HEK293 (cell line): ENCODE measurements at regions not wholly inside any gene's neighbourhood (a gene's known extent, or its start where the extent isn't known, plus 50 kb on each side); places are given as distances from the start of the nearest gene placed in this dataset.

Experiments used
- CTCF ChIA-PET: fragments of 350-600 bp; formaldehyde crosslinking; extraction: SDS; loops from one replicate; lab custom pipeline; 2021; ENCODE audit warnings: antibody characterized with exemption; lab: Yijun Ruan, JAX
- POLR2A ChIA-PET: fragments of 300-600 bp; formaldehyde crosslinking; extraction: SDS; loops from one replicate; lab custom pipeline; 2020; ENCODE audit warnings: antibody characterized with exemption, inconsistent platforms; lab: Yijun Ruan, JAX
- H3K27ac ChIP-seq: fragments of 200-500 bp; sonication (Bioruptor generic); 2 replicates; pipeline ENCODE4 v1.5.1; 2014; ENCODE audit warnings: low read depth, low read length, control low read depth, inconsistent platforms; ENCODE audit errors: extremely low read depth
- H3K36me3 ChIP-seq, 2 experiments: fragments of 200-500 bp in 1 of 2; sonication (Bioruptor generic) in 1 of 2; 1 replicate in 1 of 2; 2 replicates in 1 of 2; pipeline ENCODE4 v1.5.1; 2014 to 2017; ENCODE audit warnings: inconsistent platforms in 2 of 2, low read length in 2 of 2; ENCODE audit not compliant: control insufficient read depth in 2 of 2, insufficient read depth in 1 of 2
- H3K4me1 ChIP-seq: fragments of 200-500 bp; sonication (Bioruptor generic); 2 replicates; pipeline ENCODE4 v1.5.1; 2014; ENCODE audit warnings: mild to moderate bottlenecking, low read length, inconsistent platforms; ENCODE audit not compliant: control insufficient read depth, insufficient read depth
- H3K4me3 ChIP-seq: 2 replicates; pipeline ENCODE4 v1.5.1; 2011; ENCODE audit warnings: low read depth, mild to moderate bottlenecking, control low read depth, low read length, moderate library complexity
- H3K9me3 ChIP-seq: fragments of 200-500 bp; sonication (Bioruptor generic); 2 replicates; pipeline ENCODE4 v1.5.1; 2014; ENCODE audit warnings: low read depth, low read length, inconsistent platforms; ENCODE audit not compliant: control insufficient read depth, insufficient read depth
- FEZF1 ChIP-seq: fragments of 450-650 bp; formaldehyde crosslinking; IDR thresholded peaks from 2 replicates; pipeline ENCODE4 v1.5.1; 2016; ENCODE audit warnings: missing biosample characterization, missing genetic modification characterization
- KLF1 ChIP-seq: fragments of 450-650 bp; formaldehyde crosslinking; IDR thresholded peaks from 2 replicates; pipeline ENCODE4 v1.5.1; 2016; ENCODE audit warnings: missing biosample characterization, missing genetic modification characterization
- KLF7 ChIP-seq: fragments of 450-650 bp; formaldehyde crosslinking; IDR thresholded peaks from 2 replicates; pipeline ENCODE4 v1.5.1; 2016; ENCODE audit warnings: missing biosample characterization, missing genetic modification characterization, borderline replicate concordance
- ZBTB17 ChIP-seq: fragments of 450-650 bp; formaldehyde crosslinking; IDR thresholded peaks from 2 replicates; pipeline ENCODE4 v1.5.1; 2016; ENCODE audit warnings: missing biosample characterization, missing genetic modification characterization
- ZFP3 ChIP-seq: fragments of 450-650 bp; formaldehyde crosslinking; IDR thresholded peaks from 2 replicates; pipeline ENCODE4 v1.5.1; 2016; ENCODE audit warnings: low read depth, missing biosample characterization, missing genetic modification characterization
- ZNF10 ChIP-seq: fragments of 450-650 bp; formaldehyde crosslinking; IDR thresholded peaks from 2 replicates; pipeline ENCODE4 v1.5.1; 2017; ENCODE audit warnings: missing biosample characterization, missing genetic modification characterization
- ZNF202 ChIP-seq: fragments of 450-650 bp; formaldehyde crosslinking; IDR thresholded peaks from 2 replicates; pipeline ENCODE4 v1.5.1; 2016; ENCODE audit warnings: missing biosample characterization, missing genetic modification characterization, borderline replicate concordance
- ZNF239 ChIP-seq: fragments of 450-650 bp; formaldehyde crosslinking; IDR thresholded peaks from 2 replicates; pipeline ENCODE4 v1.5.1; 2016; ENCODE audit warnings: missing biosample characterization, missing genetic modification characterization
- ZNF394 ChIP-seq: fragments of 450-650 bp; formaldehyde crosslinking; IDR thresholded peaks from 2 replicates; pipeline ENCODE4 v1.5.1; 2016; ENCODE audit warnings: missing biosample characterization, missing genetic modification characterization, mild to moderate bottlenecking, moderate library complexity, borderline replicate concordance
- ZNF416 ChIP-seq: fragments of 450-650 bp; formaldehyde crosslinking; IDR thresholded peaks from 2 replicates; pipeline ENCODE4 v1.5.1; 2016; ENCODE audit warnings: missing biosample characterization, missing genetic modification characterization
- ZNF544 ChIP-seq: fragments of 450-650 bp; formaldehyde crosslinking; IDR thresholded peaks from 2 replicates; pipeline ENCODE4 v1.5.0; 2017; ENCODE audit warnings: missing biosample characterization, missing genetic modification characterization
- ZNF843 ChIP-seq: fragments of 450-650 bp; formaldehyde crosslinking; IDR thresholded peaks from 2 replicates; pipeline ENCODE4 v1.5.1; 2016; ENCODE audit warnings: missing biosample characterization, missing genetic modification characterization
- ZXDB ChIP-seq: fragments of 450-650 bp; formaldehyde crosslinking; IDR thresholded peaks from 2 replicates; pipeline ENCODE4 v1.5.1; 2016; ENCODE audit warnings: missing biosample characterization, missing genetic modification characterization
- TF ChIP-seq, protein P1 (sequence below): fragments of 450-650 bp; formaldehyde crosslinking; IDR thresholded peaks from 2 replicates; pipeline ENCODE4 v1.5.1; 2016; ENCODE audit warnings: missing biosample characterization, missing genetic modification characterization, borderline replicate concordance
- TF ChIP-seq, protein P2 (sequence below): fragments of 450-650 bp; formaldehyde crosslinking; IDR thresholded peaks from 2 replicates; pipeline ENCODE4 v1.5.1; 2017; ENCODE audit warnings: missing biosample characterization, missing genetic modification characterization
- TF ChIP-seq, protein P3 (sequence below): fragments of 450-650 bp; formaldehyde crosslinking; IDR thresholded peaks from 2 replicates; pipeline ENCODE4 v1.5.1; 2016; ENCODE audit warnings: missing biosample characterization, missing genetic modification characterization

DNA sequence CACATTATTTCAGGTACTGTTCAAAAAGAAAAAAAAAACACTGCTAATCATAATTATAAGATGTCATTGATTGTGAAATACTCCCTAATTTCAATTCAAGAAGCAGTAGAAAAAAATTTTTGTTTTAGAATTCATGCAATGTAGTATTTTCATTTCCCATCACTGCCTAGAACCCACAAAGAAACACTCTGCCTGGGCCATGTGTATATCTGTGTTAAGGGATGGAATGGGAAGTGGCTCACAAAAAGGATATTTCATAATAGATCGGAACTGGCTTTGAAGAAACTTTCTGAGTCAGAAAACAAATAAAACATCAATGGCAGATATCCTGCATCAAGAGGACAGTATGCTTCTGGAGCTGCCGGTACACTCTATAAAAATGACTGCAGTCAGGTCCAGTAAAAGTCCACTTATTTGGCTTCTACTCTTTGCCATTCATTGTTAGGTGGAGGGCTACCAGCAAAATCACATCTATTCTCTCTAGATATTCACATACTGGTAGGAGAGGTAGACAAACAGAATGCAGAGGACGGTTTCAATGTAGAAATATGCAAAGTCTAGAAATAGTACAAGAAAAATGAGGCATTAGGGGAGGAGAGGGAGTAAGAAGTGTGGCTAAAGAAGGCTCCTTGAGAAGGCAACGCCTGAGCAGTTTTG lies 135.0 kb upstream of the TNFAIP3 start (continued):
- TF ChIP-seq ZBTB17 (tag by site-specific recombination) = no peak

DNA sequence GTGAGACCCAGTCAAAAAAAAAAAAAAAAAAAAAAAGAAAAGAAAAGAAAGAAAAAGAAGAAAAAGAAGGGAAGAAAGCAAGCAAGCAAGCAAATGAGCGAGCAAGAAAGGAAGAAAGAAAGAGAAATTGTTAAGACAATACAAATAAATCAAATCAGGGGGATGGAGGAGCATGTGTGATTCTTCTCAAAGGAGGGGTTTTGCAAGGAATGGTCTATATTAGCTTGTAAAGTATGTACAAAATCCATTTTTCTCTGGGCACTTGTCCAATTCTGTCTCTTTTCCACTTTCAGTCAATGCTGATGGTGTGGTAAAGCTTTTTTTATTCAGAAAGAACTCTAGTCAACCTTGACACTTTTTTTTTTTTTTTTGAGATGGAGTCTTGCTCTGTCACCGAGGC lies 133.7 kb upstream of the TNFAIP3 start:
- no peaks in the 10 kb centered on the region for H3K9me3 ChIP-seq
- H3K4me1 ChIP-seq = no peaks in the 10 kb centered on the region
- no peak overlapping the region for H3K4me3 ChIP-seq
- TF ChIP-seq ZNF544 = no peak
- ChIA-PET POLR2A (no interaction called here), CTCF (interaction anchor here (1.0 to 1.2 kb wide), 2 partner anchors 25 to 134 kb away, joined by 3 to 6 read pairs; partner anchors contain the start of gene TNFAIP3)
- no peaks in the 10 kb centered on the region for H3K36me3 ChIP-seq
- H3K27ac ChIP-seq = no peak overlapping the region

DNA sequence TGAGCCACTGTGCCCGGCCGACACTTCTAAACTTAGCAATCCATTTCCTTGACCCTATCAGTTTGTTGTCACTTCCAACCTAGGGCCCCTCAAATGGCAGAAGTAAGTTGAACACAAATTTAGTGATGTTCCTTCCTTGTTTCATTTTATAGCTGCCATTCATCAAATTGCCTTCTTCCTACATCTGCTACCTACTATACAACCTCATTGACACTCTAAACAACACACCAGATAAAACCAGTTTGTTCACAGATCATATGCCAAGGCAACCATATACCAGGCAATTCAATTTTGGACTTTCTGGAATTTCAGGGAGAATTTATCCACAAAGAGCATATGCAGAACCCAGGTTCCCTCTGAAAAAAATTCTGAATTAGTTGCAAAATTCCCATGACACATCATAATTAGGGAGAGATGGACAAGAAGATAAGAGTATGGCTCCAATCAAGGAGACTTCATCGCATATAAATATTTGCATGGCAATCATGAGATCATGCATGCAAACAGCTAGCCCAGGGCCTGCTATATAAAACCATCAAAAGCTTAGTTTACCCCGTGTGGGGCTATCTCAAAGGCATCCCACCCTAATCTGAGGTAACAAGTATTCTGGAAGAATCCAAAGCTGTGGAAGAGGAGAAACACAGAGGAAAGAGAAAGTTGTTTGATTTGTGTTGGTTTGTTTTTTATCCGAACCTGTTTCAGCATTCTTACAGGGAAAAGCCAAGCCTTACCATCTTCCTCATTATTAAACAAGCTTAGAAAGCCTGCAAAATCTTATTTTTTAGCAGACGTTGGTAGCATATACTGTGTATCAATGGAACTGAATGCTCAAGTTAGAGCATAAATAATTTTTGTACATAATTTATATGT lies 132.8 kb upstream of the TNFAIP3 start:
- Histone ChIP-seq H3K4me3 (no peak overlapping the region), H3K36me3 (no peaks in the 10 kb centered on the region), H3K9me3 (no peaks in the 10 kb centered on the region), H3K27ac (no peak overlapping the region), H3K4me1 (no peaks in the 10 kb centered on the region)
- POLR2A ChIA-PET = no interaction called here
- TF ChIP-seq KLF7 (tag by site-specific recombination) (no peak), ZFP3 (tag by site-specific recombination) (no peak), ZNF394 (tag by site-specific recombination) (no peak), ZNF10 (tag by site-specific recombination) (no peak), ZNF416 (tag by site-specific recombination) (no peak), ZNF843 (no peak), ZXDB (tag by site-specific recombination) (no peak), ZNF202 (tag by site-specific recombination) (no peak)
- TF ChIP-seq, protein P1, sequence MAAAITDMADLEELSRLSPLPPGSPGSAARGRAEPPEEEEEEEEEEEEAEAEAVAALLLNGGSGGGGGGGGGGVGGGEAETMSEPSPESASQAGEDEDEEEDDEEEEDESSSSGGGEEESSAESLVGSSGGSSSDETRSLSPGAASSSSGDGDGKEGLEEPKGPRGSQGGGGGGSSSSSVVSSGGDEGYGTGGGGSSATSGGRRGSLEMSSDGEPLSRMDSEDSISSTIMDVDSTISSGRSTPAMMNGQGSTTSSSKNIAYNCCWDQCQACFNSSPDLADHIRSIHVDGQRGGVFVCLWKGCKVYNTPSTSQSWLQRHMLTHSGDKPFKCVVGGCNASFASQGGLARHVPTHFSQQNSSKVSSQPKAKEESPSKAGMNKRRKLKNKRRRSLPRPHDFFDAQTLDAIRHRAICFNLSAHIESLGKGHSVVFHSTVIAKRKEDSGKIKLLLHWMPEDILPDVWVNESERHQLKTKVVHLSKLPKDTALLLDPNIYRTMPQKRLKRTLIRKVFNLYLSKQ (tag by site-specific recombination) = no peak
- TF ChIP-seq, protein P2, sequence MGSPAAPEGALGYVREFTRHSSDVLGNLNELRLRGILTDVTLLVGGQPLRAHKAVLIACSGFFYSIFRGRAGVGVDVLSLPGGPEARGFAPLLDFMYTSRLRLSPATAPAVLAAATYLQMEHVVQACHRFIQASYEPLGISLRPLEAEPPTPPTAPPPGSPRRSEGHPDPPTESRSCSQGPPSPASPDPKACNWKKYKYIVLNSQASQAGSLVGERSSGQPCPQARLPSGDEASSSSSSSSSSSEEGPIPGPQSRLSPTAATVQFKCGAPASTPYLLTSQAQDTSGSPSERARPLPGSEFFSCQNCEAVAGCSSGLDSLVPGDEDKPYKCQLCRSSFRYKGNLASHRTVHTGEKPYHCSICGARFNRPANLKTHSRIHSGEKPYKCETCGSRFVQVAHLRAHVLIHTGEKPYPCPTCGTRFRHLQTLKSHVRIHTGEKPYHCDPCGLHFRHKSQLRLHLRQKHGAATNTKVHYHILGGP (tag by site-specific recombination) = no peak
- CTCF ChIA-PET = interaction anchor here (0.6 to 1.0 kb wide), 5 partner anchors 8 to 262 kb away, joined by 3 to 5 read pairs (median 3); partner anchors contain the start of gene TNFAIP3

DNA sequence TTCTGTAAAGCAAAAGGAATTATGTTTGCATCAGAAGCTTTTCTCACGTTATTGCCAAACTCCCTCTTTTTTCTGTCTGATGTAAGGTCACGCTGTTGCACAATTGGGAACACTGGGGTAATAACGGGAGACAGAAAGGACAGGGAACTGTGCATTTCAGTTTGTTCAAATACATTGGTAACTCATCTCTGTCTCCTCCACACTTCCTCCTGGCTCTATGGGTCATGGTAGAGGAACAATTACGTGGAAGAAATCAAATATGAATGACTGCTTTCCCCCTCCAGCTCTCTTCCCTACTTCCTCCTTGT lies 132.2 kb upstream of the TNFAIP3 start:
- TF ChIP-seq FEZF1 (no peak), KLF1 (tag by site-specific recombination) (no peak), ZNF239 (tag by site-specific recombination) (no peak)
- TF ChIP-seq, protein P3, sequence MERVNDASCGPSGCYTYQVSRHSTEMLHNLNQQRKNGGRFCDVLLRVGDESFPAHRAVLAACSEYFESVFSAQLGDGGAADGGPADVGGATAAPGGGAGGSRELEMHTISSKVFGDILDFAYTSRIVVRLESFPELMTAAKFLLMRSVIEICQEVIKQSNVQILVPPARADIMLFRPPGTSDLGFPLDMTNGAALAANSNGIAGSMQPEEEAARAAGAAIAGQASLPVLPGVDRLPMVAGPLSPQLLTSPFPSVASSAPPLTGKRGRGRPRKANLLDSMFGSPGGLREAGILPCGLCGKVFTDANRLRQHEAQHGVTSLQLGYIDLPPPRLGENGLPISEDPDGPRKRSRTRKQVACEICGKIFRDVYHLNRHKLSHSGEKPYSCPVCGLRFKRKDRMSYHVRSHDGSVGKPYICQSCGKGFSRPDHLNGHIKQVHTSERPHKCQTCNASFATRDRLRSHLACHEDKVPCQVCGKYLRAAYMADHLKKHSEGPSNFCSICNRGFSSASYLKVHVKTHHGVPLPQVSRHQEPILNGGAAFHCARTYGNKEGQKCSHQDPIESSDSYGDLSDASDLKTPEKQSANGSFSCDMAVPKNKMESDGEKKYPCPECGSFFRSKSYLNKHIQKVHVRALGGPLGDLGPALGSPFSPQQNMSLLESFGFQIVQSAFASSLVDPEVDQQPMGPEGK = no peak
- TF ChIP-seq, all 188 proteins: peak for 0
- no peaks in the 10 kb centered on the region for H3K36me3 ChIP-seq
- ChIA-PET CTCF (interaction anchor here (1.0 kb wide), 2 partner anchors 28 to 30 kb away, joined by 3 to 5 read pairs; no protein-coding TSS in a partner anchor), POLR2A (no interaction called here)
- H3K4me1 ChIP-seq = no peaks in the 10 kb centered on the region
- H3K4me3 ChIP-seq = no peak overlapping the region
- H3K9me3 ChIP-seq = no peaks in the 10 kb centered on the region
- no peak overlapping the region for H3K27ac ChIP-seq
